HG03066 (cell line): ENCODE measurements at regions not wholly inside any gene's neighbourhood (a gene's known extent, or its start where the extent isn't known, plus 50 kb on each side); places are given as distances from the start of the nearest gene placed in this dataset.

Experiments used
- ATAC-seq: cut with Tn5 transposase; IDR thresholded peaks from one replicate; pipeline ENCODE4 v1.9.1; 2021; ENCODE audit warnings: low read depth; ENCODE audit not compliant: unreplicated experiment

- no peak for ATAC-seq
These were observed 524.1 kb upstream of the FBXO33 start for GRCh38 chr14:39956372-39956771.

- ATAC-seq, result no peak
These were observed 516.0 kb upstream of the FBXO33 start for GRCh38 chr14:39948235-39948634.

DNA sequence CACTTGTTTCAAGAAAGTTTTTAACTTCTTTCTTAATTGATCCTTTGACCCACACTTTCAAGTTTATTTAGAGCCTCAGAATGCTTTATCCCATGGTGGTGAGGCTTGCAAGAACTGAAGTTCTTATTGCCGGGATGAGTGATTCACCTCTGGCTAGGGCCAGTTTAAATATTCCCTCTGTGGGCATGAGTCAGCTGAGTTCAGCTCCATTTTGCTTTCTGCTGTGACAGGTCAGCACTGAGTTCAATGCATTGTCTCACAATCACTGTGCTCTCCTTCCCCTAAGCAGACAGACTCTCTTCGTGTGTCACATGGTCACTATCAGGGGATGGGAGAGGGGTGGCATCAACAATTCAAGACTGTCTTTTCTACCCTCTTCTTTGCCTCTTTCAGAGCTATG, 514.6 kb upstream of the FBXO33 start:
- ATAC-seq, result no peak

DNA sequence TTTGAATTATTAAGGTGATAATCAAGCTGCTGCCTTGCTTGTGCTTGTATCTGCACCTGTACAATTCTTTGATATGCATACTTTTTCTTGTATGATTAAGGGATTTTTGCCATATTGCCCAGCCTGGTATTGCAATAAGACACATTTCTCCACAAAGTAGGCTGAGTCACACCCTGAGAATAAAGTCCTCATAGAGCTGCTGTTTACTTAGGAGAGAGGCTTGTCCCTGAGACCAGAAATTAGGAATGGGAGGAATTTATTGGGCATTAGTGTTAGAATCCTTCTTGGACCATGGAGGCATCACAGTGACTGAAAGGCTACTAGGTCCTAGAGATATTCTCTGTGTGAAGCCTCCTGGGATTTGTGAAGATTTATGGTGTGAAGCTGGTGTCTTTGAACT, 506.8 kb upstream of the FBXO33 start:
- ATAC-seq, result no peak

- peak; percentile 94 for ATAC-seq
These were observed 480.2 kb upstream of the FBXO33 start for GRCh38 chr14:39912192-39913100.

DNA sequence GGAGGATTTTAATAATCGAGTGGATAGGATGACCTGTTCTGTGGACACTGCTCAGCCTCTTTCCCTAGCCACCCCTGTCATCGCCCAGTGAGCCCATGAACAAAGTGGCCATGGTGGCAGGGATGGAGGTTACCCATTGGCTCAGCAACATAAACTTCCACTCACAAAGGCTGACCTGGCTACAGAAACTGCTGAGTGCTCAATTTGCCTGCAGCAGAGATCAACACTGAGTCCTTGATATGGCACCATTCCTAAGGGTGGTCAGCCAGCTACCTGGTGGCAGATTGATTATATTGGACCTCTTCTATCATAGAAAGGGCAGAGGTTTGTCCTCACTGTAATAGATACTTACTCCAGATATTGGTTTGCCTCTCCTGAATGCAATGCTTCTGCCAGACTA, 465.4 kb upstream of the FBXO33 start:
- ATAC-seq, result no peak

DNA sequence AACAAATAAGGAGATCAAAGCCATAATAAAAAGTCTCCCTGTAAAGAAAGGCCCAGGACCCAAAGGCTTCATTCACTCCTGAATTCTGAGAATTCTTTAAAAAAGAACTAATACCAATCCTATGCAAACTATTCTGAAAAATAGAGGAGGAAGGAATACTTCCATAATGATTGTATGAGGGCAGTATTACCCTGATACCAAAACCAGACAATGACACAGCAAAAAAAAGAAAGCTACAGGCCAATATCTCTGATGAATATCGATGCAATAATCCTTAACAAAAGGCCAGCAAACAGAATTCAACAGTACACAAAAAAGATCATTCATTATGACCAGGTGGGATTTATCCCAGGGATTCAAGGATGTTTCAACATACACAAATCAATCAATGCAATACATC, 457.8 kb upstream of the FBXO33 start:
- no peak for ATAC-seq

- ATAC-seq, result no peak
These were observed 451.9 kb upstream of the FBXO33 start for GRCh38 chr14:39884091-39884490.

DNA sequence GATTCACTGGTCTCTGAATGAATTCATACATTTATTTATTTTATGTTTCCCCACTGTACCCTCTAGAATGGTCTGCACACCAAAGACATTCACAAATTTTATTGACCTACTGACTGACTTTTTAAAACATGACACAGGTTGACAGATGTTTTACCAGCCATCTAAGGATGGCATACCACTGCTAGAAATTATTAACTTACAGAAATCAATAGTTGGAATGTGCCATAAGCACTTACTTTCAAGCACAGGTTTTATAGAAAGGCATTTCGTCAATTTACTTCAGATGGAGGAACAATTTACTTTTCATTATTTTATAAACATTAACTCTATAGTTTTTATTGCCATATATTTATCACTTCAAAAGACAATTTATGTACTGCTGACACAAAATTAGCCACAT, 448.7 kb upstream of the FBXO33 start:
- ATAC-seq, result no peak

DNA sequence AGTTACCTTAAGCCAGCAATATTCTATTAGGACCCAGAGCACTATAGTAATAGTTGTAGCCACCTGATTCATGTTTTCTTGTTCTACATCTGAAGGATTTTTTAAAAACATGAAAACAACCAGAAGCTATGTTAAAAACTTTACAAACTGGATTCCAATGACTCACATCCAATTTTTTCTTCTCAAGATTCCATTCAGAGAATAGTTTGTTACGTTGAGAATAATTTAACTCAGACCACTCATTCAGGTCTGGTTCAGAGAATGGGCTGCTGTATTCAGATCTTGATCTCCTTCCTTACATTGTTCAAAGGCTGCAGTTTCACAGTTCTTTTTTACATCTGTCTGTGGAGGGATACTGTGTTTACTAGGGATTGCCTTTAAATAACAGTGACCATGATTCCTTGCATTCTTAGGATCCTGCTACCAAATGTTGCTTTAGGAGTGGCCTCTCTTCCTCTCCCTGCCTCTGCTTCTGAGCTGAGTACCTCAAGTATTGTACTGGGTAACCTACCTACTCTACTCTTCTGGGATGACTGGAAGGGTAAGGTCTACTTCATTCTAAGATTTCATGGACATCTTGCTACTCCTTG, 448.0 kb upstream of the FBXO33 start:
- ATAC-seq, result no peak

DNA sequence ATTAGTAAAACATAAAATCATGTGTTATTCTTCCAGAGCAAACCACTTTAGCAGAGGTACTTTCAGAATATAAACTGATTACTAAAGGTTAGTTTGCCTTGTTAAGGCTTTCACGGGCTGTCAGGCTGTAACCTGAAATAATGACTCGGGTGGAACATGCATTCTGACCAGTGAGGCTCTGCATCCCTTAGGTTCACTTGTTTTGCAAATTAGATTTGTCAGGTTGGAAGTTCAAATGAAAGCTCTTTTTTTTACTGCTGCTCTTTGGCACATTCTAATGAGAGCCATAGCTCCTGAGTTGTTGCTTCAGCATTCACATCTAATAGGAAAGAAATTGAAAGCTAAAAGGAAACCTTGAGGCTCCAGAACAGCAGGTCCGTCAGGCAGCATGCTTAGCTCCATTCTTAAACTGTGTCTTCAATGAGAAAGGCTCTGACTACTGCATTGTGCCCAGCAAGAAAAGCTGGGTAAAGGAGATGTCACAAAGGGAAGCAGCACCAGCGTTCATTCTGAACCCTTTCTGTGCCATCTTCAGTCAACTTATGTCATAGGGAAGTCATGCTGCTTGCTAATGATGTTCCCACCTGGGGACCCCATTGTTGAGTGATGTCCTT, 445.5 kb upstream of the FBXO33 start:
- no peak for ATAC-seq

- no peak for ATAC-seq
These were observed 444.7 kb upstream of the FBXO33 start for GRCh38 chr14:39876916-39877315.

- peak; percentile 46 for ATAC-seq
These were observed 442.8 kb upstream of the FBXO33 start for GRCh38 chr14:39875028-39875427.

- no peak for ATAC-seq
These were observed 441.6 kb upstream of the FBXO33 start for GRCh38 chr14:39873791-39874190.

GRCh38 chr14:39868949-39869348, 436.7 kb upstream of the FBXO33 start:
- no peak for ATAC-seq

DNA sequence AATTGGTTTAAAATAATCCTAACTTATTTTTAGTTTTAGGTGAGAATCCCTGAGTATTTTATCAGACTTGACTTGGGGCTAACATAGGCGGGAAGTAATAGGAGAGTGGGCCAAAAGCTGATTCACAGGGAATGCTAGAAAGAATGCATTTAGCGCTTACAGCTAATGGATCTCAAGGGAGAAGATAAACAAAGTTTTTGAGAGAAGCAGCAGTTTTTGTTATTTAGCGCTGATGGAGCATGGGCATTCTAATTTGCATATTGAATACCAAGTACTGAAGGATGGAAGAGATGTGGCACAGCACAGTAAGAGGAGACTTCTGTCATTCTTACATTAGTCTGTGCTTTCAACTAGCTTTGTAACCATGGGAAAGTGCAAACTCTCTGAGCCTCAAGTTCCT, 436.0 kb upstream of the FBXO33 start:
- ATAC-seq, result no peak

DNA sequence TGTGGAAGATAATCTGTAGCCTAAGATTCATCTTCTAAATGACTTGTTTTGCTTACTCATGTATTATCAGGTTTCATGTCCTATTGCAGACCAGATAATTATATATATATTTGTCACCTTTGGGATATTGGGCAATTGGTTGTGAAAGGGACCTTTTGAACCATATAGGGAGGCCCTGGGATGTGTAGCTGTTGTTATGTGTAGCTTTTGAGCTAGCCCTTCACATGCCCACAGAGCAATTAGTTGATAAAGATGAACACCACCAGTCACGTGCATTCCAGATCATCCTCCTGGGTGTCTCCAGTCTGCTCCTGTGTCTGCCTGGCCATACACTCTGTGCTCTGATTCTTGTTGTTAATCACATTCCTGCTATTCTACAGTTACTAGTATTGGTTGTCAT, 431.2 kb upstream of the FBXO33 start:
- no peak for ATAC-seq

DNA sequence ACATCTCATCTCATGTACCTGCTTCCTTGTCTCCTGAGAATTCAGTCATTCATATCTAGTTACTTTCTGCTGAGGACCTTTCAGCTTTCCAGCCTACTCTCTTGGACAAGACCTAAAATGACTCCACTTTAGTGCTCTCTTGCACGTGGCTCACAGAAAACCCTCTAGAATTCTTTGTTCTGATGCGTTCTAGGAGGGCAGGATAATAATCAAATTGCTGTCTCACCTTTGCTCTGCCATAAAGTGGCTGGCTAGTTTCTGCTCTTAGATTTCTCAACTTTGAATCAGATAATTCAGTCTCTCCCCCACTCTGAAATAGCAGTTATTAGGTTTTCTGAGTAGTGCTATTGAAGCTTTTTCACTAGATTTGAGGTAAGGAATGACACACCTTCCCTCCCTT, 429.5 kb upstream of the FBXO33 start:
- ATAC-seq, result no peak

DNA sequence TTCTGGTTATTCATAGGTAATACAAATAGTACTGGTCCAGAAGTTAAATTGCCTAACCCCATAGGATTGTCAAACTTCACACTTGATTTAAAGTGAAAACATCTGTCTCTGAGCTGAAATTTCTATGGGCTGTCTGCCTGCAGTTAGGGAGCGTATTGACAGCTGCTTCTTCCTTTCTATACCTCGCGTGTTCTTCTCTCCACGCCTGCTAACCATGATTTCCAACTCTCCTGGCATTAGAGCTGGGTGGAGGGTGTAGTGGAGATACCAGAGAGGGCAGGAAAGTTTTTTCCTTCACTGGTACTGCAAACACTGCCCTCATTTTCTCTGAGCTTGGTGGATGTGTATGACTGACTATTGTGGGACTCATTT, 429.0 kb upstream of the FBXO33 start:
- no peak for ATAC-seq

DNA sequence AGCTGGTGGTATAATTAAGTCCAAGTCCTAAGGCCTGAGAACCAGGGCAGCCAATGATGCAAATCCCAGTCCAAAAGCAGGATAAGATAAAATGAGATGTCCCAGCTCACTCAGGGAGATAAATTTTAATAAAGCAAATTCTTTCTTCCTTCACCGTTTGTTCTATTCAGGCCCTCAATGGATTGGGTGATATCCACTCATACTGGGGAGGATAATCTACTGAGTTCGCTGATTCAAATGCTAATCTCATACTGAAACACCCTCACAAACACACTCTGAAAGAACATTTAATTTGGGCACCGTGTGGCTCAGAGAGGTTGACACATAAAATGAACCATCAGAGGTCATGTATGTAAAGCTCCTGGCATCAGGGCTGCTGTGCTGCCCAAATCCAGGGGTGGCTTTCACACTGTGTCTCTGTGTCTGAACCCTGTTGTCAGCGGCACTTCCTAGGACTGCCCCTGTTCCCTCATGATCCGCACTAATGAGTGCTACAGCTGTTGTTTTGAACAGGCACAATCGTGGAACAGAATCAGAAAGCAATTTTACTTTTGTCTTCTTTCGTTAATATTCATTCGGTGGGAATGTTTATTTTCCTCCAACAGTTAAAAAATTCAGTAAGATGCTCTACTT, 428.5 kb upstream of the FBXO33 start:
- ATAC-seq, result no peak

DNA sequence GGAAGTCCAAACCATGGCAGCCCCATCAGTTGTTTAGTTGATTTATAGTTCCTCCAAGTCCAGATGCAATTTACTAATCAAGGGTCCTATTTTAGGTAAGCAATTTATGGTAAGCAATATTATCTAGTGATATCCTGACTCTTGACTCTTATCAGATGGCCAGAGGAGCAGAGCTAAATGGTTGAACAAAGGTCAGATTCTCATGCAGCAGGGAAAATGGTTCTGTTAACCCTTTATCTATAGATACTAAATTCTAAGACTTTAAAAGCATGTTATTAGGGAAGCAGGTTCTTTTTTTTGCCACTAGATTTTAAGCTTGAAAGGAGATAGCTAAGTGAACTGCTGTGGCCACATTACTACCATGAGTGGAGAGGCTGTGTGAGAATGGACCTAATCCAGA, 427.1 kb upstream of the FBXO33 start:
- no peak for ATAC-seq
